MM.1S (cell line): ENCODE measurements at regions not wholly inside any gene's neighbourhood (a gene's known extent, or its start where the extent isn't known, plus 50 kb on each side); places are given as distances from the start of the nearest gene placed in this dataset.

Experiments used
- DNase-seq: peaks from one replicate; pipeline ENCODE4 v3.0.0-alpha.2; 2015
- H2AFZ ChIP-seq: fragments of 300-600 bp; sonication (generic); 2 replicates; pipeline ENCODE4 v1.6.0; 2016; ENCODE audit warnings: antibody characterized with exemption, low read length
- H3F3A ChIP-seq: fragments of 300-600 bp; sonication (generic); 2 replicates; pipeline ENCODE4 v1.6.1; 2016; ENCODE audit warnings: mild to moderate bottlenecking, antibody characterized with exemption, low read length, moderate library complexity, mixed read lengths; ENCODE audit not compliant: insufficient read depth
- H3K27ac ChIP-seq: fragments of 300-600 bp; sonication (generic); 2 replicates; pipeline ENCODE4 v1.5.1; 2016; ENCODE audit warnings: mild to moderate bottlenecking, low read length
- H3K27me3 ChIP-seq: fragments of 300-600 bp; sonication (generic); replicated peaks from 2 replicates; pipeline ENCODE4 v1.6.0; 2016; ENCODE audit warnings: low read length; ENCODE audit not compliant: insufficient read depth
- H3K36me3 ChIP-seq: fragments of 300-600 bp; sonication (generic); replicated peaks from 2 replicates; pipeline ENCODE4 v1.6.1; 2016; ENCODE audit warnings: mild to moderate bottlenecking, low read length, mixed read lengths; ENCODE audit not compliant: insufficient read depth
- H3K4me1 ChIP-seq: fragments of 300-600 bp; sonication (generic); 2 replicates; pipeline ENCODE4 v1.6.1; 2016; ENCODE audit warnings: low read length, mixed read lengths
- H3K4me2 ChIP-seq: fragments of 300-600 bp; sonication (generic); 2 replicates; pipeline ENCODE4 v1.6.0; 2016; ENCODE audit warnings: low read depth, low read length
- H3K4me3 ChIP-seq: fragments of 300-600 bp; sonication (generic); 2 replicates; pipeline ENCODE4 v1.5.1; 2016; ENCODE audit warnings: low read length, mixed read lengths
- H3K79me2 ChIP-seq: fragments of 300-600 bp; sonication (generic); 2 replicates; pipeline ENCODE4 v1.6.1; 2016; ENCODE audit warnings: mixed run types, low read length, mixed read lengths
- H3K9ac ChIP-seq: fragments of 300-600 bp; sonication (generic); 2 replicates; pipeline ENCODE4 v1.6.1; 2016; ENCODE audit warnings: low read length, mixed read lengths
- H3K9me2 ChIP-seq: fragments of 300-600 bp; sonication (generic); replicated peaks from 2 replicates; pipeline ENCODE4 v1.6.1; 2016; ENCODE audit warnings: mild to moderate bottlenecking, low read length, mixed read lengths; ENCODE audit not compliant: insufficient read depth
- H3K9me3 ChIP-seq: fragments of 300-600 bp; sonication (generic); replicated peaks from 2 replicates; pipeline ENCODE4 v1.6.1; 2016; ENCODE audit warnings: mild to moderate bottlenecking, low read length, mixed read lengths; ENCODE audit not compliant: insufficient read depth
- H4K20me1 ChIP-seq: fragments of 300-600 bp; sonication (generic); 2 replicates; pipeline ENCODE4 v1.6.1; 2016; ENCODE audit warnings: mild to moderate bottlenecking, low read length, moderate library complexity, mixed read lengths; ENCODE audit not compliant: insufficient read depth
- CTCF ChIP-seq: fragments of 300-600 bp; sonication (generic); IDR thresholded peaks from 2 replicates; pipeline ENCODE4 v1.5.1; 2016; ENCODE audit warnings: antibody characterized with exemption, low read length, mixed read lengths
- EZH2 ChIP-seq: fragments of 300-600 bp; sonication (generic); optimal IDR thresholded peaks from 2 replicates; pipeline ENCODE3; 2017; ENCODE audit warnings: low read depth, mild to moderate bottlenecking, antibody characterized with exemption, low read length, mixed read lengths
- EZH2phosphoT487 ChIP-seq: fragments of 300-600 bp; sonication (generic); IDR thresholded peaks from 2 replicates; pipeline ENCODE4 v1.6.1; 2018; ENCODE audit warnings: antibody characterized with exemption, low read length

- Histone ChIP-seq H4K20me1 (no peaks in the 10 kb centered on the region), H3K9ac (no peak overlapping the region), H3K4me2 (no peak overlapping the region), H3K4me1 (peaks cover 41% of the 10 kb centered on the region), H3K27ac (no peak overlapping the region), H3K79me2 (peaks cover 87% of the 10 kb centered on the region), H3K4me3 (no peak overlapping the region), H3K27me3 (no peaks in the 10 kb centered on the region), H2AFZ (no peak overlapping the region), H3K36me3 (no peaks in the 10 kb centered on the region), H3K9me3 (no peaks in the 10 kb centered on the region), H3K9me2 (no peaks in the 10 kb centered on the region), H3F3A (peaks cover 12% of the 10 kb centered on the region)
- DNase-seq = no peak
- TF ChIP-seq CTCF = no peak
- no peak for TF ChIP-seq EZH2phosphoT487
- TF ChIP-seq EZH2 = no peak
These were observed 148.5 kb upstream of the BEND6 start for GRCh38 chr6:56806368-56806767.

GRCh38 chr6:56804996-56805395 lies 149.9 kb upstream of the BEND6 start:
- H3K27me3 ChIP-seq = no peaks in the 10 kb centered on the region
- H3K36me3 ChIP-seq = no peaks in the 10 kb centered on the region
- no peak overlapping the region for H3K27ac ChIP-seq
- H4K20me1 ChIP-seq = no peaks in the 10 kb centered on the region
- peaks cover 9% of the 10 kb centered on the region for H3F3A ChIP-seq
- no peak overlapping the region for H2AFZ ChIP-seq
- no peaks in the 10 kb centered on the region for H3K9me2 ChIP-seq
- H3K4me2 ChIP-seq = no peak overlapping the region
- TF ChIP-seq CTCF (no peak), EZH2phosphoT487 (no peak), EZH2 (no peak)
- H3K9ac ChIP-seq = no peak overlapping the region
- H3K4me1 ChIP-seq = peaks cover 30% of the 10 kb centered on the region
- H3K4me3 ChIP-seq = no peak overlapping the region
- H3K9me3 ChIP-seq = no peaks in the 10 kb centered on the region
- peaks cover 78% of the 10 kb centered on the region for H3K79me2 ChIP-seq
- no peak for DNase-seq

GRCh38 chr6:56803594-56803993 lies 151.3 kb upstream of the BEND6 start:
- Histone ChIP-seq H3F3A (peaks cover 1% of the 10 kb centered on the region), H3K27me3 (no peaks in the 10 kb centered on the region), H4K20me1 (no peaks in the 10 kb centered on the region), H3K4me3 (no peak overlapping the region), H3K27ac (no peak overlapping the region), H3K9me2 (no peaks in the 10 kb centered on the region), H3K9ac (no peak overlapping the region), H3K4me2 (no peak overlapping the region), H3K4me1 (peaks cover 16% of the 10 kb centered on the region), H2AFZ (no peak overlapping the region), H3K79me2 (peaks cover 70% of the 10 kb centered on the region), H3K9me3 (no peaks in the 10 kb centered on the region), H3K36me3 (no peaks in the 10 kb centered on the region)
- TF ChIP-seq CTCF (no peak), EZH2phosphoT487 (no peak), EZH2 (no peak)
- DNase-seq = no peak
